Adipocyte (in vitro differentiated cells): ENCODE measurements at regions not wholly inside any gene's neighbourhood (a gene's known extent, or its start where the extent isn't known, plus 50 kb on each side); places are given as distances from the start of the nearest gene placed in this dataset.

ENCODE experiments used
- DNase-seq: peaks from one replicate; pipeline ENCODE4 v3.0.0-alpha.2; 2015; ENCODE audit warnings: low read depth
- H3K27me3 ChIP-seq: replicated peaks from 2 replicates; pipeline ENCODE4 v1.7.0; 2013; ENCODE audit warnings: mild to moderate bottlenecking, low read length, moderate library complexity; ENCODE audit not compliant: control insufficient read depth, insufficient read depth
- H3K36me3 ChIP-seq: 2 replicates; pipeline ENCODE4 v1.7.0; 2013; ENCODE audit warnings: low read length, mild to moderate bottlenecking, moderate library complexity; ENCODE audit not compliant: control insufficient read depth, insufficient read depth, severe bottlenecking
- H3K4me1 ChIP-seq: 2 replicates; pipeline ENCODE4 v1.7.0; 2013; ENCODE audit warnings: mild to moderate bottlenecking, low read length, moderate library complexity; ENCODE audit not compliant: control insufficient read depth, insufficient read depth
- H3K4me3 ChIP-seq: 2 replicates; pipeline ENCODE4 v1.7.0; 2013; ENCODE audit warnings: mild to moderate bottlenecking, low read length, moderate library complexity
- H3K9ac ChIP-seq: 2 replicates; pipeline ENCODE4 v1.7.0; 2013; ENCODE audit warnings: mild to moderate bottlenecking, low read length, moderate library complexity
- H3K9me3 ChIP-seq: 2 replicates; pipeline ENCODE4 v1.7.0; 2013; ENCODE audit warnings: mild to moderate bottlenecking, low read length, moderate library complexity; ENCODE audit not compliant: control insufficient read depth

DNA sequence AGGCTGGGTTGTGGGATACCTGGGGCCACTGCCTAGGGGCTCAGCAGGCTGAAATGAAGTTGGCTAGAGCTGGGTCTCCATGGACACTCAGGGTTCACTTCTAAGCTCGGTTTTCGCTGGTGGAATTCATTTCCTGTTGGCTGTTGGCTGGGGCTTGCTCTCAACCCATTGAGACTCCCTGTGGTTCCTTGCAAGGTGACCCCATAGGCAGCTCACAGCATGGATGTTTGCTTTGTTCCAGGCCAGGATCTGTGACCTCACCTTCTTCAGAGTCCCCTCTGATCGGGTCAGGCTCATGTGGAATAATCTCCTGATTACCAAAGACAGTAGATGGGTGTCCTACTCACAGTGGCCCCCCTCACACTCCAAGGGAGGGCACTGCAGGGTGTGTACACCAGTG is 229.3 kb downstream of the QKI start:
- Histone ChIP-seq H3K36me3 (no peaks in the 10 kb centered on the region), H3K4me1 (peaks cover 3% of the 10 kb centered on the region), H3K9ac (no peak overlapping the region), H3K4me3 (no peak overlapping the region), H3K27me3 (no peaks in the 10 kb centered on the region), H3K9me3 (no peaks in the 10 kb centered on the region)
- DNase-seq: no peak

DNA sequence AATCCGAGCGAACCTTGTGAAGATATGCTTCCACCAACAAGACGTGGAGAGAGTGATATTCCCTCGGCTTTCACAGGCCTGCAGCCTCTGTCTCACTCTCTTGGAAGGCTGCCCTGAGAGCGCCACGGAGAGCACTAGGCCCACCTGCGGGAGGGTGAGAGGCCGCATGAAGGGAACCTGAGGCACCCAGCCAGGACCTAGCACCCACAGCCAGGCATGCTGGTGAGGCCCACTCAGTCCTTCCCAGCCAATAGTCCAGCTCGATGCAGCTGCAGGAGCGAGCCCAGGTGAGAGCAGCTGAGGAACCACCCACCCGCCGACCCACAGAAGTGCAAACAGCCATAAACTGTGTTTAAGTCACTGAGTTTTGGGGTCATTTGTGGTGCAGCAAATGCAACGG is 227.2 kb downstream of the QKI start:
- no peak overlapping the region for H3K4me3 ChIP-seq
- no peak for DNase-seq
- no peaks in the 10 kb centered on the region for H3K27me3 ChIP-seq
- no peaks in the 10 kb centered on the region for H3K9me3 ChIP-seq
- H3K36me3 ChIP-seq: no peaks in the 10 kb centered on the region
- no peak overlapping the region for H3K9ac ChIP-seq
- no peaks in the 10 kb centered on the region for H3K4me1 ChIP-seq

DNA sequence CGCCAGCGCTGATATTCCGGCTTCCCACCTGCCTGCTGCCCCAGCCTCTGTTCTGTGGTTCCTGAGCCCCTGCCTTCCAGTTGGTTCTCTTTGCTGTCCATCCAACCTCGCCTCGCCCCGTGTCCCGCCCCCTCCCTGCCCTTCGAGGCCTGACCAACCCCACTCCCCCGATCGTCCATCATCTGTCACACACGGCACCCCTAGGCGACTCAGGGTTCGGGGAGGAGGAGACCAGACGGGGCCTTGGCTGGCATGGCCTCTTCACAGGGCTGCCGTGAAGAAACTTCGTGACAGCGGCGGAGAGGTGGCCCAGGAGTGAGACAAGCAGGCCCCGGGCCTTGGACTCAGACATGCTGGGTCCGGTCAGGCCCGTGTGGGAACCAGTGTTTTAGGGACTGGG is 226.1 kb downstream of the QKI start:
- Histone ChIP-seq H3K27me3 (no peaks in the 10 kb centered on the region), H3K4me3 (no peak overlapping the region), H3K4me1 (no peaks in the 10 kb centered on the region), H3K9ac (no peak overlapping the region), H3K36me3 (no peaks in the 10 kb centered on the region), H3K9me3 (no peaks in the 10 kb centered on the region)
- DNase-seq: no peak

DNA sequence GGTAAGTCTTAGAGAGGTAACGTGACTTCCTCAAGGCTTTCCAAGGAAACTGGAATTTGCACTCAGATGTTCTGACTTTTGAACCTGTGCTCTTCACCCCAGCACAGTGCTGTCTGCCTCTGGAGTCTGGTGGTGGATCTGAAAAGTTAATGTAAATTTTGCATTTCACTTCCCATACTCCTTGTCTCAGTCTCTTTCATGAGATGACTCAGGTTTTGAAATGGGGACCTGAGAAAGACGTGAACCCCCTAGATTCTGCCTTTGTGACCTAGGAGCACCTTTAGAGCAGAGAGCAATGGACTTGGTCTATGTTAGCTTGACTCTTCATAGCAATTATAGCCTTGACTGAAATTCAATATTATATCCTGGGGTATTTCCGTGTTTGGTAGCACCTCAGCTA is 223.0 kb downstream of the QKI start:
- Histone ChIP-seq H3K36me3 (no peaks in the 10 kb centered on the region), H3K4me1 (no peaks in the 10 kb centered on the region), H3K9ac (no peak overlapping the region), H3K4me3 (no peak overlapping the region), H3K9me3 (peaks cover 2% of the 10 kb centered on the region), H3K27me3 (no peaks in the 10 kb centered on the region)
- DNase-seq: no peak

DNA sequence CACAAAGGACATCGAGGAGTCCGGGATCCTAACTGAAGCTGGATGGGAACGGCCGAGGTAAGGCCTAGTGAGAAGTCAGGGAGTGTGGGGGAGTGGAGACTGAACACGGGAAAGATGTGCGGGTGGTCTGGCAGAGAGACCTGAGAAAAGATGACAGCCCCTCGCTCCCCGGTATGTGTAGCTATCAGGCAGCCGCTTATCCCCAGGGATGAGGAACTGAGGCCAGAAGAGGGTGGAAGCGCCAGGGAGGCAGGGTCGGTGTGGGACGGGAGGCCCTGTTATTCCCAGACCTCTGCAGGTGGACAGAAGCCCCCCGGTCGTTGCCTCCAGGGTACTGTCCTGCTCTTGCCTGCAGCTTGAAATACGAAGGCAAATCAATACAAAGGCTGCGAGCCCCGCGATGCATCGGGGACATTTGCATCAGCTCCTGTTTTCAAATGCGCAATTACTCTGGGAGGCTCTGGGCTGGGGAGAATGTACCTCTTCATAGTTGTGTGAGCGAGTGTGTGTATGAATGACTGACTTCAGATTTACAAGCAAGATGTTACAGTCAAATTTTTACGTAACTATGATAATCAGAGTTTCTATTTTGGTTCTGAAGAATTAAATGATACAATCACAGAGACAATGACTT is 221.3 kb downstream of the QKI start:
- no peak for DNase-seq
- H3K4me3 ChIP-seq: no peak overlapping the region
- H3K36me3 ChIP-seq: no peaks in the 10 kb centered on the region
- peaks cover 2% of the 10 kb centered on the region for H3K9me3 ChIP-seq
- no peak overlapping the region for H3K9ac ChIP-seq
- no peaks in the 10 kb centered on the region for H3K27me3 ChIP-seq
- no peaks in the 10 kb centered on the region for H3K4me1 ChIP-seq

DNA sequence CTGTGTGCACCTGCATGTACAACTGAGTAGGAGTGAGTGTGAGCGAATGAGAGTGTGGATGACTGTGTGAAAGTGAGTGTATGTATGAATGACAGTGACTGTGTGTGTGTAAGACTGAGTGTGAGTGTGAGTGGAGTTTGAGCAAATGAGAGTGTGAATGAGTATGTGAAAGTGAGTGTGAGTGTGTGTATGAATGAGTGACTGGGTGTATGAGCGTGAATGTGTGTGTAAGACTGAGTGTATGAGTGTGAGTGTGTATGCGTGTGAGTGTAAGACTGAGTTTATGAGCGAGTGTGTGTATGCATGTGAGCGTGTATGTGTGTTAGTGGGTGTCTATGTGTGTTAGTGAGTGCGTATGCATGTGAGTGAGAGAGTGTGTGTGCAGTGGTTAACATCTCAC is 220.8 kb downstream of the QKI start:
- Histone ChIP-seq H3K27me3 (no peaks in the 10 kb centered on the region), H3K36me3 (no peaks in the 10 kb centered on the region), H3K4me3 (no peak overlapping the region), H3K9ac (no peak overlapping the region), H3K4me1 (no peaks in the 10 kb centered on the region), H3K9me3 (peaks cover 2% of the 10 kb centered on the region)
- no peak for DNase-seq

DNA sequence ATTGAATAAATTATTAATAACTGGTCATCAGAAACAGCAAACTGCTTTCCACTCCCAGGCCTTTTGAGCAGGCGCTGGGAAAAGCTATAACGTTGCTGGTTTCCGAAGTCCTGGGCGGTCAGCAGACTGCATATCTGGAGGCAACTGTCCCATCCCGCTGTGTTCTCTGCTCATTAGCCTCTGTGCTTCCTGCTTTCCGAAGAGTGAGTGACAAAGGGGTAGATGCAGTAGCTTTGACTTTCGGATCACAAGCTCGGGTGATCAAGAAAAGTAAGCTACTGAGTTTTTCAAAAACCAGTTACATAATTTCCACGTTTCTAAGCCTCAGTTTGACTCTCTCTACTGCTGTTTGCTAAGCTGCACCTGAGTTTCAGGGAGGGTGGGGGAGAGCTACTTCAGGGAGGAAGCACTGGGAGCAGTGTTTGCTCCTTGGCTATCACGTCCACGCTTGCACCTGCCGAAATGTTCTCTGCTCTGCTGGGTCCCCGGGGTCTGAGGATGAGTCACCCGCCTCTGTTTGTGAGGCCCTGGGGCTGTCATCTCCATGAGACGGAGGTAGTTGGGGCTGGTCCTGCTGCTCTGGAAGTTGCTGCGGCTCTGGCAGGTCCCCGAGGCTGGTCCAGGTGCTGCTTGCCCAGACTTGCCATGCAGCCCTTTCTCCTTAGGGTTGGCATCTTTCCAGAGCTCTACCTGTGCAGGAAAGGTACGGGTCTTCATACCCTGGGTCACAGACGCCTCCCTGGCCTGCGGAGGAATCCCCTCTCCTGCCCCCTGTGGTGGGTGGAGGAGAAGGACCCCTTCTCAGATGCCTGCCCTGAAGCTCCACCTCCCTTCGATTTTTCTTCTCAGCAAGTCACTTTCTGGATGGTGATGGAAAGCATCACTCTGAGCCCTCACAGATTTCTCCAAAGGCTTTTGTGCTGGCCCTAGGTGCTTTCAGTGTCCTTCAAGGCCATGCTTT is 220.0 kb downstream of the QKI start:
- Histone ChIP-seq H3K9me3 (peaks cover 2% of the 10 kb centered on the region), H3K36me3 (no peaks in the 10 kb centered on the region), H3K9ac (no peak overlapping the region), H3K27me3 (no peaks in the 10 kb centered on the region), H3K4me1 (no peaks in the 10 kb centered on the region), H3K4me3 (no peak overlapping the region)
- no peak for DNase-seq

DNA sequence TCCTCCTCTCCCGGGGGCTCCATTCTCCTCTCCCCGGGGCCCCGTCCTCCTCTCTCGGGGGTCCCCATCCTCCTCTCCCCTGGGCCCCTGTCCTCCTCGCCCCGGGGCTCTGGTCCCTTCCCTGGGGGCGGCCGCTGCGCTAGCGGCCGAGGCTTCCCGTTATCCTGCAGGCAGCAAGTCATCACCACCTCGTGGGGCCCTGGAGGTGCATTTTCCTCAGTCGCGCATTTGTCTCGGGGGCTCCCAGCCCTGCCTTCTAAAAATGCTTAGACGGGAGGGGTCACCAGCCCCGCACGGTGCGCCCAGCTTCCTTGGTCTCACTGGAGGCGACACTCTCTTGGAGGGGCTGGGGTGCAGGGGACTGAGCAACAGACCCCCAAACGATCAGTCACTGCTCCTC is 216.5 kb downstream of the QKI start:
- DNase-seq: no peak
- Histone ChIP-seq H3K9me3 (peaks cover 2% of the 10 kb centered on the region), H3K36me3 (no peaks in the 10 kb centered on the region), H3K9ac (no peak overlapping the region), H3K27me3 (no peaks in the 10 kb centered on the region), H3K4me3 (no peak overlapping the region), H3K4me1 (no peaks in the 10 kb centered on the region)

DNA sequence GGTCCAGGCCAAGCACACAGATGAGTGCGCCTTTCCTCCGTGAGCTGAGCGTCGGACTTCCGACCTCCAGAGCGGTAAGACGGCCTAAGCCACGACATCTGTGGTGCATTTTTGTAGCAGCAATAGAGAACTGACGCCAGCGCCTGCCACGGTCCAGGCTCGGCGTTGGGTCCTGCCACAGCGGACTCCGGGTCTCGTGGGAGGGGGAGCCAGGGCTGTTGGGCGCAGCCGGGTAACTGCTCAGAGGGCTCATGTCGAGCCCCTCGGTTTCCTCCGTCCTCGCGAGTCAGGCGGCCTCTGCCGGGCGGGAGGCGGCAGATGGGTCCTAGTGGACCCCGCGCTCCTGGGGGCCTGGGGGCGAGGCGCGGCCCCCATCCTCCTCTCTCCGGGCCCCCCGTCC is 216.1 kb downstream of the QKI start:
- no peaks in the 10 kb centered on the region for H3K36me3 ChIP-seq
- H3K9me3 ChIP-seq: peaks cover 2% of the 10 kb centered on the region
- DNase-seq: no peak
- no peaks in the 10 kb centered on the region for H3K27me3 ChIP-seq
- no peak overlapping the region for H3K4me3 ChIP-seq
- no peak overlapping the region for H3K9ac ChIP-seq
- H3K4me1 ChIP-seq: no peaks in the 10 kb centered on the region

DNA sequence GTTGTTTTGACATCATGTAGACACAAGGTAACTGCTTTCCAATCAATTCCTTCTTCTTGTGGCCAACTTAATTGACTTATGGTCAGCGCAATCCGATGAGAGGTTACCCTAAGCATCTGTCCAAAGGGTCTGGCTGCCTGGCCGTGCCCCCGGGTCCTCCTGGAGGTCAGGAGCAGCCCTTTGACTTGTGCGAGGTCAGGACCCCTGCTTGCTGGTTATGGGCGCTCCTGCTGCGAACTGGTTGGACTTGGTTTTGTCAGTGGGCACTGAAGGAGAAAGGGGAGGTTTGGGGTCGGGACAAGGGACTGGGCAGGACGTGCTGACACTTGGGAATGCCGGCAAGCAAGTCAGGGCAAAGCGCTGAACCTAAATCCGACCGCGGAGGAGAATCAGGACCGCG is 215.6 kb downstream of the QKI start:
- Histone ChIP-seq H3K4me3 (no peak overlapping the region), H3K9me3 (peaks cover 2% of the 10 kb centered on the region), H3K4me1 (no peaks in the 10 kb centered on the region), H3K36me3 (no peaks in the 10 kb centered on the region), H3K27me3 (no peaks in the 10 kb centered on the region), H3K9ac (no peak overlapping the region)
- DNase-seq: no peak
